K562 (cell line): ENCODE measurements at regions not wholly inside any gene's neighbourhood (a gene's known extent, or its start where the extent isn't known, plus 50 kb on each side); places are given as distances from the start of the nearest gene placed in this dataset.

ENCODE experiments used
- ATAC-seq: fragments of 200-7000 bp; cut with Tn5 transposase; 3 replicates; pipeline ENCODE4 v1.9.1; 2020; ENCODE audit warnings: moderate library complexity
- BruUV-seq: library from RNA; stranded (reverse); fragments of 400-500 nt; replicated peaks from 2 replicates; lab custom pipeline; 2021; lab: Mats Ljungman, UMichigan
- CTCF ChIA-PET: fragments of 300-600 bp; formaldehyde crosslinking; extraction: SDS; loops from one replicate; lab custom pipeline; 2021; ENCODE audit warnings: low intra/inter-chr PET ratio; lab: Yijun Ruan, JAX
- POLR2A ChIA-PET: fragments of 300-600, 350-650 bp; sonication (Branson Sonifier 250); formaldehyde crosslinking; extraction: SDS; loops from one replicate; lab custom pipeline; 2021; ENCODE audit warnings: antibody characterized with exemption, inconsistent platforms; lab: Yijun Ruan, JAX
- DNase-seq, 4 experiments: peaks; one replicate each; pipeline versions ENCODE4 v3.0.0 to v3.0.0-alpha.2; 2011 to 2018; ENCODE audit warnings: low spot score in 3 of 4, mixed read lengths in 3 of 4; ENCODE audit errors: extremely low read depth in 1 of 4
- FAIRE-seq: peaks from 2 replicates; lab custom pipeline; 2011; peaks lifted over from hg19 to GRCh38; lab: Jason Lieb, UNC
- H2AFZ ChIP-seq: 2 replicates; pipeline ENCODE4 v1.6.0; 2011; ENCODE audit warnings: low read depth, low read length, control low read depth, inconsistent platforms
- H3K27ac ChIP-seq: fragments of 200-600 bp; 3 replicates; pipeline ENCODE4 v1.8.0; 2011; ENCODE audit warnings: low read depth, mild to moderate bottlenecking, control low read depth, inconsistent platforms, low read length, moderate library complexity, mixed read lengths; ENCODE audit errors: extremely low read depth
- H3K27me3 ChIP-seq, 2 experiments: fragments of 300-600 bp in 1 of 2; 2 replicates in 1 of 2; 3 replicates in 1 of 2; pipeline versions ENCODE4 v1.6.0 to v1.8.0; 2011; ENCODE audit warnings: inconsistent platforms in 2 of 2, low read length in 2 of 2, mild to moderate bottlenecking in 1 of 2, mixed read lengths in 1 of 2, moderate library complexity in 1 of 2; ENCODE audit not compliant: control insufficient read depth in 2 of 2, insufficient read depth in 2 of 2
- H3K36me3 ChIP-seq: fragments of 300-600 bp; 3 replicates; pipeline ENCODE4 v1.8.0; 2011; ENCODE audit warnings: mild to moderate bottlenecking, low read length, inconsistent platforms; ENCODE audit not compliant: control insufficient read depth, insufficient read depth
- H3K4me1 ChIP-seq, 2 experiments: fragments of 200-600 bp in 1 of 2; replicated peaks in 1 of 2; 2 replicates in 1 of 2; 3 replicates in 1 of 2; pipeline versions ENCODE4 v1.5.1 to v1.8.0; 2011; ENCODE audit warnings: inconsistent platforms in 2 of 2, low read length in 2 of 2, mild to moderate bottlenecking in 1 of 2, mixed read lengths in 1 of 2, moderate library complexity in 1 of 2; ENCODE audit not compliant: control insufficient read depth in 2 of 2, insufficient read depth in 2 of 2
- H3K4me2 ChIP-seq: 2 replicates; pipeline ENCODE4 v1.6.1; 2011; ENCODE audit warnings: low read length, control low read depth, inconsistent platforms, mixed read lengths; ENCODE audit not compliant: insufficient read depth
- H3K4me3 ChIP-seq: fragments of 200-600 bp; sonication (generic), shearing (Covaris generic); 2 replicates; pipeline ENCODE4 v1.5.1; 2016; ENCODE audit warnings: control low read depth, inconsistent platforms
- H3K79me2 ChIP-seq: fragments of 200-600 bp; 3 replicates; pipeline ENCODE4 v1.8.0; 2011; ENCODE audit warnings: low read length, inconsistent platforms; ENCODE audit not compliant: control insufficient read depth, insufficient read depth
- H3K9ac ChIP-seq, 2 experiments: 2 replicates each; pipeline versions ENCODE4 v1.6.0 to v1.6.1; 2011; ENCODE audit warnings: low read depth in 2 of 2, low read length in 2 of 2, control low read depth in 1 of 2, inconsistent platforms in 1 of 2, mild to moderate bottlenecking in 1 of 2, mixed read lengths in 1 of 2; ENCODE audit not compliant: insufficient read depth in 1 of 2
- H3K9me1 ChIP-seq: one replicate; pipeline ENCODE4 v1.6.0; 2011; ENCODE audit warnings: inconsistent platforms, mild to moderate bottlenecking, low read length, moderate library complexity; ENCODE audit not compliant: control insufficient read depth, insufficient read depth
- H3K9me3 ChIP-seq: replicated peaks from 2 replicates; pipeline ENCODE4 v1.5.1; 2011; ENCODE audit warnings: low read depth, low read length, inconsistent platforms; ENCODE audit not compliant: control insufficient read depth, insufficient read depth
- H4K20me1 ChIP-seq: replicated peaks from 2 replicates; pipeline ENCODE4 v1.6.1; 2011; ENCODE audit warnings: low read length, inconsistent platforms, mixed read lengths; ENCODE audit not compliant: control insufficient read depth, insufficient read depth
- EGR1 ChIP-seq: fragments of 450-650 bp; conservative IDR thresholded peaks from 2 replicates; pipeline ENCODE4 v1.6.1; 2017; ENCODE audit warnings: mild to moderate bottlenecking
- FOSL1 ChIP-seq: fragments of 200-800 bp; sonication (Bioruptor generic); conservative IDR thresholded peaks from 2 replicates; pipeline ENCODE4 v1.6.1; 2016; ENCODE audit warnings: missing genetic modification characterization, missing compliant biosample characterization
- HDAC3 ChIP-seq: fragments of 450-650 bp; IDR thresholded peaks from 2 replicates; pipeline ENCODE4 v1.6.1; 2018; ENCODE audit warnings: borderline replicate concordance, mild to moderate bottlenecking, moderate library complexity; ENCODE audit not compliant: partially characterized antibody
- HMG20B ChIP-seq: fragments of 250-450 bp; sonication (Bioruptor Pico); IDR thresholded peaks from 2 replicates; pipeline ENCODE4 v1.5.0; 2021; ENCODE audit warnings: mild to moderate bottlenecking
- LEF1 ChIP-seq: fragments of 450-650 bp; IDR thresholded peaks from 2 replicates; pipeline ENCODE4 v1.6.1; 2016; ENCODE audit warnings: mild to moderate bottlenecking
- MIER1 ChIP-seq: fragments of 450-650 bp; IDR thresholded peaks from 2 replicates; pipeline ENCODE4 v1.6.1; 2016; ENCODE audit warnings: antibody characterized with exemption, mild to moderate bottlenecking, low read depth
- NFIX ChIP-seq: fragments of 250-450 bp; sonication (Bioruptor Pico); IDR thresholded peaks from 2 replicates; pipeline ENCODE4 v1.4.0; 2020; ENCODE audit warnings: low read depth, mild to moderate bottlenecking, moderate library complexity
- NR2F6 ChIP-seq: fragments of 450-650 bp; formaldehyde crosslinking; IDR thresholded peaks from 2 replicates; pipeline ENCODE4 v1.4.0; 2020; ENCODE audit warnings: mild to moderate bottlenecking
- RBM14 ChIP-seq: fragments of 200-400 bp; formaldehyde crosslinking; IDR thresholded peaks from 2 replicates; pipeline ENCODE4 v1.6.1; 2018; ENCODE audit warnings: low read depth, mild to moderate bottlenecking, low read length, moderate library complexity, borderline replicate concordance; ENCODE audit not compliant: insufficient read depth
- RBM22 ChIP-seq: fragments of 200-400 bp; formaldehyde crosslinking; IDR thresholded peaks from 2 replicates; pipeline ENCODE4 v1.6.1; 2018; ENCODE audit warnings: low read length, low read depth; ENCODE audit not compliant: poor library complexity, severe bottlenecking
- TARDBP ChIP-seq: fragments of 450-650 bp; IDR thresholded peaks from 2 replicates; pipeline ENCODE4 v1.6.1; 2016
- ZKSCAN3 ChIP-seq: fragments of 250-450 bp; sonication (Bioruptor Pico); IDR thresholded peaks from 2 replicates; pipeline ENCODE4 v1.4.0; 2020
- ZNF431 ChIP-seq: sonication (generic); formaldehyde crosslinking; IDR thresholded peaks from 2 replicates; pipeline ENCODE4 v1.8.0; 2022; ENCODE audit warnings: mild to moderate bottlenecking, missing genetic modification reagents
- ZNF551 ChIP-seq: fragments of 250-450 bp; sonication (Bioruptor Pico); IDR thresholded peaks from 2 replicates; pipeline ENCODE4 v1.5.0; 2021; ENCODE audit warnings: mild to moderate bottlenecking, moderate library complexity
- ZNF830 ChIP-seq: fragments of 250-450 bp; sonication (Bioruptor Pico); IDR thresholded peaks from 2 replicates; pipeline ENCODE4 v1.5.0; 2021; ENCODE audit warnings: mild to moderate bottlenecking
- ZZZ3 ChIP-seq: fragments of 450-650 bp; IDR thresholded peaks from 2 replicates; pipeline ENCODE4 v1.6.1; 2016; ENCODE audit warnings: antibody characterized with exemption, mild to moderate bottlenecking, moderate library complexity
- WGBS: fragments of 100-300 bp; shearing (Covaris generic); methylation state at CpG from one replicate; pipeline ENCODE4 v1.1.6; 2016; ENCODE audit warnings: low coverage, mixed read lengths; ENCODE audit not compliant: insufficient coverage; ENCODE audit errors: missing lambda C conversion rate; 5-methylcytosine and 5-hydroxymethylcytosine counted together
- in situ Hi-C: fragments of 300-500 bp; cut with MboI; formaldehyde crosslinking; loops from 4 replicates; pipeline ENCODE4 v1.15.0; 2018; ENCODE audit warnings: inconsistent platforms, mixed read lengths
- intact Hi-C: fragments of 100-400 bp; cut with micrococcal nuclease; formaldehyde crosslinking; loops from 2 replicates; pipeline ENCODE4 v1.14.2; 2022
- TF ChIP-seq, protein P1 (sequence below): fragments of 200-800 bp; sonication (Bioruptor generic); IDR thresholded peaks from 2 replicates; pipeline ENCODE4 v1.6.1; 2016; ENCODE audit warnings: missing genetic modification characterization, missing compliant biosample characterization
- TF ChIP-seq, protein P2 (sequence below): fragments of 450-650 bp; IDR thresholded peaks from 2 replicates; pipeline ENCODE4 v1.6.1; 2016; ENCODE audit warnings: mild to moderate bottlenecking

DNA sequence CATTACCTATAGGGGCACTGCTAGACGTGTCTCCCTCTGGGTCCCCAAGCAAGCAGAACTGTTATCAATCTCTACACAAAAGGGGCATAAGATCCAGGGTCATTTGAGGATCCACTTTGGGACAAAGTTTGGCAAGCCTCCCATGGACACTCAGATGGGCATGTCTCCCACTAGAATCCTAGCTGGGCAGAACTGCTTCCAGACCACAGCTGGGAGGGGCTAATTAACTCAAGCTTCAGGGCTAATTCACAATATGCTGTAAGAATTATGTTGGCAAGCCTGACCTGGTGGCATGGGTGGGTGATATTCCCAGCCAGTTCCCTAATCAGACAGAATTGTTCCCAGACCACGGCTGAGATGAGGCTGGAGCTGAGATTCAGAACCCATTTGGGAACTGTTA lies 738.4 kb upstream of the FZD8 start:
- Histone ChIP-seq H3K27ac (no peak overlapping the region), H3K9me3 (no peaks in the 10 kb centered on the region), H3K9me1 (no peaks in the 10 kb centered on the region), H4K20me1 (no peaks in the 10 kb centered on the region), H3K9ac (no peak overlapping the region), H3K4me3 (no peak overlapping the region), H3K79me2 (no peaks in the 10 kb centered on the region), H3K27me3 (no peaks in the 10 kb centered on the region), H3K4me1 (no peaks in the 10 kb centered on the region), H2AFZ (no peak overlapping the region), H3K36me3 (no peaks in the 10 kb centered on the region), H3K4me2 (no peak overlapping the region)
- CTCF ChIA-PET: no interaction called here
- FAIRE-seq (no peak), DNase-seq (no peak), ATAC-seq (no peak)
- WGBS: 0% methylated on average over 1 of the region's 2 CpGs
- in situ Hi-C loops (no loop called here), intact Hi-C loops (no loop called here)
- TF ChIP-seq HDAC3: no peak
- TF ChIP-seq TARDBP: no peak
- TF ChIP-seq ZNF830: no peak
- TF ChIP-seq, protein P1, sequence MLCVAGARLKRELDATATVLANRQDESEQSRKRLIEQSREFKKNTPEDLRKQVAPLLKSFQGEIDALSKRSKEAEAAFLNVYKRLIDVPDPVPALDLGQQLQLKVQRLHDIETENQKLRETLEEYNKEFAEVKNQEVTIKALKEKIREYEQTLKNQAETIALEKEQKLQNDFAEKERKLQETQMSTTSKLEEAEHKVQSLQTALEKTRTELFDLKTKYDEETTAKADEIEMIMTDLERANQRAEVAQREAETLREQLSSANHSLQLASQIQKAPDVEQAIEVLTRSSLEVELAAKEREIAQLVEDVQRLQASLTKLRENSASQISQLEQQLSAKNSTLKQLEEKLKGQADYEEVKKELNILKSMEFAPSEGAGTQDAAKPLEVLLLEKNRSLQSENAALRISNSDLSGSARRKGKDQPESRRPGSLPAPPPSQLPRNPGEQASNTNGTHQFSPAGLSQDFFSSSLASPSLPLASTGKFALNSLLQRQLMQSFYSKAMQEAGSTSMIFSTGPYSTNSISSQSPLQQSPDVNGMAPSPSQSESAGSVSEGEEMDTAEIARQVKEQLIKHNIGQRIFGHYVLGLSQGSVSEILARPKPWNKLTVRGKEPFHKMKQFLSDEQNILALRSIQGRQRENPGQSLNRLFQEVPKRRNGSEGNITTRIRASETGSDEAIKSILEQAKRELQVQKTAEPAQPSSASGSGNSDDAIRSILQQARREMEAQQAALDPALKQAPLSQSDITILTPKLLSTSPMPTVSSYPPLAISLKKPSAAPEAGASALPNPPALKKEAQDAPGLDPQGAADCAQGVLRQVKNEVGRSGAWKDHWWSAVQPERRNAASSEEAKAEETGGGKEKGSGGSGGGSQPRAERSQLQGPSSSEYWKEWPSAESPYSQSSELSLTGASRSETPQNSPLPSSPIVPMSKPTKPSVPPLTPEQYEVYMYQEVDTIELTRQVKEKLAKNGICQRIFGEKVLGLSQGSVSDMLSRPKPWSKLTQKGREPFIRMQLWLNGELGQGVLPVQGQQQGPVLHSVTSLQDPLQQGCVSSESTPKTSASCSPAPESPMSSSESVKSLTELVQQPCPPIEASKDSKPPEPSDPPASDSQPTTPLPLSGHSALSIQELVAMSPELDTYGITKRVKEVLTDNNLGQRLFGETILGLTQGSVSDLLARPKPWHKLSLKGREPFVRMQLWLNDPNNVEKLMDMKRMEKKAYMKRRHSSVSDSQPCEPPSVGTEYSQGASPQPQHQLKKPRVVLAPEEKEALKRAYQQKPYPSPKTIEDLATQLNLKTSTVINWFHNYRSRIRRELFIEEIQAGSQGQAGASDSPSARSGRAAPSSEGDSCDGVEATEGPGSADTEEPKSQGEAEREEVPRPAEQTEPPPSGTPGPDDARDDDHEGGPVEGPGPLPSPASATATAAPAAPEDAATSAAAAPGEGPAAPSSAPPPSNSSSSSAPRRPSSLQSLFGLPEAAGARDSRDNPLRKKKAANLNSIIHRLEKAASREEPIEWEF (CRISPR knock-in tag): no peak
- TF ChIP-seq LEF1: no peak
- TF ChIP-seq ZNF551 (CRISPR knock-in tag): no peak
- no peak for TF ChIP-seq HMG20B (CRISPR knock-in tag)
- no peak for TF ChIP-seq EGR1
- TF ChIP-seq MIER1: no peak
- no peak for TF ChIP-seq ZNF431
- TF ChIP-seq RBM22: no peak
- no peak for TF ChIP-seq RBM14
- no peak for TF ChIP-seq NR2F6 (CRISPR knock-in tag)
- TF ChIP-seq ZZZ3: no peak
- TF ChIP-seq, protein P2, sequence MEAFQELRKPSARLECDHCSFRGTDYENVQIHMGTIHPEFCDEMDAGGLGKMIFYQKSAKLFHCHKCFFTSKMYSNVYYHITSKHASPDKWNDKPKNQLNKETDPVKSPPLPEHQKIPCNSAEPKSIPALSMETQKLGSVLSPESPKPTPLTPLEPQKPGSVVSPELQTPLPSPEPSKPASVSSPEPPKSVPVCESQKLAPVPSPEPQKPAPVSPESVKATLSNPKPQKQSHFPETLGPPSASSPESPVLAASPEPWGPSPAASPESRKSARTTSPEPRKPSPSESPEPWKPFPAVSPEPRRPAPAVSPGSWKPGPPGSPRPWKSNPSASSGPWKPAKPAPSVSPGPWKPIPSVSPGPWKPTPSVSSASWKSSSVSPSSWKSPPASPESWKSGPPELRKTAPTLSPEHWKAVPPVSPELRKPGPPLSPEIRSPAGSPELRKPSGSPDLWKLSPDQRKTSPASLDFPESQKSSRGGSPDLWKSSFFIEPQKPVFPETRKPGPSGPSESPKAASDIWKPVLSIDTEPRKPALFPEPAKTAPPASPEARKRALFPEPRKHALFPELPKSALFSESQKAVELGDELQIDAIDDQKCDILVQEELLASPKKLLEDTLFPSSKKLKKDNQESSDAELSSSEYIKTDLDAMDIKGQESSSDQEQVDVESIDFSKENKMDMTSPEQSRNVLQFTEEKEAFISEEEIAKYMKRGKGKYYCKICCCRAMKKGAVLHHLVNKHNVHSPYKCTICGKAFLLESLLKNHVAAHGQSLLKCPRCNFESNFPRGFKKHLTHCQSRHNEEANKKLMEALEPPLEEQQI: no peak
- no peak for TF ChIP-seq NFIX
- no peak for TF ChIP-seq FOSL1 (tag)
- no peak for TF ChIP-seq ZKSCAN3 (CRISPR knock-in tag)
- BruUV-seq: no TSS peak
- POLR2A ChIA-PET: no interaction called here
